IMR-90 (cell line): ENCODE measurements at regions not wholly inside any gene's neighbourhood (a gene's known extent, or its start where the extent isn't known, plus 50 kb on each side); places are given as distances from the start of the nearest gene placed in this dataset.

Experiments used
- ATAC-seq: fragments of 200-7000 bp; cut with Tn5 transposase; 2 replicates; pipeline ENCODE4 v1.9.1; 2020; ENCODE audit warnings: low read depth, mild to moderate bottlenecking, moderate library complexity
- BruUV-seq: library from RNA; stranded (reverse); fragments of 400-500 nt; replicated peaks from 2 replicates; lab custom pipeline; 2021; lab: Mats Ljungman, UMichigan
- CTCF ChIA-PET: fragments of 300-600 bp; formaldehyde crosslinking; extraction: SDS; loops from one replicate; lab custom pipeline; 2021; ENCODE audit warnings: antibody characterized with exemption; lab: Yijun Ruan, JAX
- POLR2A ChIA-PET: fragments of 300-600 bp; sonication (Branson Sonifier 250); formaldehyde crosslinking; loops from one replicate; lab custom pipeline; 2022; ENCODE audit warnings: antibody characterized with exemption; ENCODE audit not compliant: unreplicated experiment; lab: Charles Lee
- DNase-seq: peaks from one replicate; pipeline ENCODE4 v3.0.0; 2013
- H2AFZ ChIP-seq: replicated peaks from 2 replicates; pipeline ENCODE3; 2013; ENCODE audit warnings: low read length, mild to moderate bottlenecking; ENCODE audit not compliant: poor library complexity
- H2AK5ac ChIP-seq: 2 replicates; pipeline ENCODE4 v1.6.1; 2013; ENCODE audit warnings: low read depth, low read length, inconsistent platforms
- H2AK9ac ChIP-seq: replicated peaks from 2 replicates; pipeline ENCODE3; 2013; ENCODE audit warnings: mild to moderate bottlenecking, low read depth, low read length, moderate library complexity; ENCODE audit not compliant: poor library complexity
- H2BK120ac ChIP-seq: 2 replicates; pipeline ENCODE4 v1.6.1; 2013; ENCODE audit warnings: low read depth, low read length, inconsistent platforms
- H2BK15ac ChIP-seq: 3 replicates; pipeline ENCODE4 v1.6.1; 2013; ENCODE audit warnings: low read depth, low read length, inconsistent platforms
- H2BK20ac ChIP-seq: 2 replicates; pipeline ENCODE4 v1.6.1; 2013; ENCODE audit warnings: low read depth, mild to moderate bottlenecking, inconsistent platforms, low read length, moderate library complexity
- H2BK5ac ChIP-seq: 2 replicates; pipeline ENCODE4 v1.6.1; 2013; ENCODE audit warnings: mild to moderate bottlenecking, low read depth, low read length, inconsistent platforms; ENCODE audit not compliant: poor library complexity, severe bottlenecking
- H3K14ac ChIP-seq: replicated peaks from 2 replicates; pipeline ENCODE4 v1.6.1; 2013; ENCODE audit warnings: low read depth, low read length, inconsistent platforms
- H3K18ac ChIP-seq: 2 replicates; pipeline ENCODE4 v1.6.1; 2013; ENCODE audit warnings: low read depth, low read length, control low read depth
- H3K23ac ChIP-seq: 2 replicates; pipeline ENCODE4 v1.6.1; 2013; ENCODE audit warnings: low read depth, low read length, inconsistent platforms
- H3K27ac ChIP-seq: 2 replicates; pipeline ENCODE4 v1.5.1; 2013; ENCODE audit warnings: mild to moderate bottlenecking, control low read depth, low read length; ENCODE audit not compliant: insufficient read depth
- H3K27me3 ChIP-seq: 2 replicates; pipeline ENCODE4 v1.6.1; 2013; ENCODE audit warnings: low read length; ENCODE audit not compliant: control insufficient read depth, insufficient read depth
- H3K36me3 ChIP-seq: 2 replicates; pipeline ENCODE4 v1.6.1; 2013; ENCODE audit warnings: low read length, mixed read lengths; ENCODE audit not compliant: control insufficient read depth, insufficient read depth
- H3K4ac ChIP-seq: 2 replicates; pipeline ENCODE4 v1.6.1; 2013; ENCODE audit warnings: low read depth, low read length, inconsistent platforms
- H3K4me1 ChIP-seq: 2 replicates; pipeline ENCODE4 v1.6.1; 2013; ENCODE audit warnings: low read length, mixed read lengths; ENCODE audit not compliant: control insufficient read depth, insufficient read depth
- H3K4me2 ChIP-seq: 2 replicates; pipeline ENCODE4 v1.6.1; 2013; ENCODE audit warnings: low read depth, mild to moderate bottlenecking, control low read depth, low read length, moderate library complexity
- H3K4me3 ChIP-seq: 2 replicates; pipeline ENCODE4 v1.5.1; 2013; ENCODE audit warnings: low read depth, mild to moderate bottlenecking, control low read depth, low read length, moderate library complexity; ENCODE audit not compliant: insufficient read depth
- H3K56ac ChIP-seq: 2 replicates; pipeline ENCODE4 v1.6.1; 2013; ENCODE audit warnings: low read length, inconsistent platforms; ENCODE audit not compliant: insufficient read depth; ENCODE audit errors: extremely low read depth
- H3K79me1 ChIP-seq, 2 experiments: 2 replicates each; pipeline ENCODE4 v1.6.1; 2013; ENCODE audit warnings: low read length in 2 of 2, inconsistent platforms in 1 of 2, low read depth in 1 of 2
- H3K9ac ChIP-seq: 2 replicates; pipeline ENCODE4 v1.6.1; 2013; ENCODE audit warnings: low read depth, low read length, control low read depth
- H3K9me1 ChIP-seq: 2 replicates; pipeline ENCODE4 v1.6.1; 2013; ENCODE audit warnings: low read length, inconsistent platforms; ENCODE audit not compliant: insufficient read depth
- H3K9me3 ChIP-seq: 2 replicates; pipeline ENCODE4 v1.6.1; 2013; ENCODE audit warnings: low read length; ENCODE audit not compliant: control insufficient read depth, insufficient read depth
- H4K20me1 ChIP-seq: 2 replicates; pipeline ENCODE4 v1.6.1; 2013; ENCODE audit warnings: low read length, inconsistent platforms; ENCODE audit not compliant: insufficient read depth
- H4K5ac ChIP-seq: 2 replicates; pipeline ENCODE4 v1.6.1; 2013; ENCODE audit warnings: mild to moderate bottlenecking, low read depth, low read length, control low read depth
- H4K8ac ChIP-seq, 2 experiments: 2 replicates each; pipeline ENCODE4 v1.6.1; 2013; ENCODE audit warnings: low read depth in 2 of 2, low read length in 2 of 2, control low read depth in 1 of 2, inconsistent platforms in 1 of 2
- H4K91ac ChIP-seq: 2 replicates; pipeline ENCODE4 v1.6.1; 2013; ENCODE audit warnings: low read depth, low read length, inconsistent platforms; ENCODE audit not compliant: insufficient read depth
- BHLHE40 ChIP-seq: fragments of 150-350 bp; IDR thresholded peaks from 2 replicates; pipeline ENCODE4 v1.6.1; 2016; ENCODE audit warnings: mild to moderate bottlenecking, low read depth, low read length
- CEBPB ChIP-seq: IDR thresholded peaks from 2 replicates; pipeline ENCODE4 v1.6.1; 2012; ENCODE audit warnings: low read depth, low read length, improper control_type of control experiment
- CHD1 ChIP-seq: IDR thresholded peaks from 2 replicates; pipeline ENCODE4 v1.6.1; 2012; ENCODE audit warnings: low read depth, low read length, improper control_type of control experiment
- FOS ChIP-seq: fragments of 150-350 bp; IDR thresholded peaks from 2 replicates; pipeline ENCODE4 v1.6.1; 2016; ENCODE audit warnings: low read depth, low read length
- MAFK ChIP-seq: IDR thresholded peaks from 2 replicates; pipeline ENCODE4 v1.6.1; 2012; ENCODE audit warnings: low read depth, low read length, improper control_type of control experiment
- MAZ ChIP-seq: IDR thresholded peaks from 2 replicates; pipeline ENCODE4 v1.6.1; 2012; ENCODE audit warnings: low read depth, mild to moderate bottlenecking, low read length, improper control_type of control experiment, moderate library complexity, borderline replicate concordance
- MXI1 ChIP-seq: IDR thresholded peaks from 2 replicates; pipeline ENCODE4 v1.6.1; 2012; ENCODE audit warnings: low read depth, mild to moderate bottlenecking, low read length, moderate library complexity, borderline replicate concordance
- NFE2L2 ChIP-seq: fragments of 150-350 bp; IDR thresholded peaks from 2 replicates; pipeline ENCODE4 v1.6.1; 2016; ENCODE audit warnings: low read depth, mild to moderate bottlenecking, low read length
- POLR2A ChIP-seq: IDR thresholded peaks from 2 replicates; pipeline ENCODE4 v1.6.1; 2012; ENCODE audit warnings: mild to moderate bottlenecking, low read depth, low read length
- RAD21 ChIP-seq: IDR thresholded peaks from 2 replicates; pipeline ENCODE4 v1.6.1; 2012; ENCODE audit warnings: low read length, improper control_type of control experiment
- RCOR1 ChIP-seq: IDR thresholded peaks from 2 replicates; pipeline ENCODE4 v1.6.1; 2012; ENCODE audit warnings: mild to moderate bottlenecking, low read length, improper control_type of control experiment; ENCODE audit not compliant: insufficient replicate concordance
- RFX5 ChIP-seq: IDR thresholded peaks from 2 replicates; pipeline ENCODE4 v1.8.0; 2012; ENCODE audit warnings: low read depth, mild to moderate bottlenecking, low read length, moderate library complexity
- SMC3 ChIP-seq: fragments of 150-350 bp; IDR thresholded peaks from 2 replicates; pipeline ENCODE4 v1.6.1; 2016; ENCODE audit warnings: low read depth, mild to moderate bottlenecking, antibody characterized with exemption, low read length, moderate library complexity
- dilution Hi-C: fragments of 300-500 bp; cut with HindIII; formaldehyde crosslinking; loops from one replicate; pipeline ENCODE4 v1.14.3; 2018; ENCODE audit warnings: low sequenced_read_pairs; ENCODE audit not compliant: unreplicated experiment
- in situ Hi-C: fragments of 300-500 bp; cut with MboI; formaldehyde crosslinking; loops from 3 replicates; pipeline ENCODE4 v1.14.3; 2019; ENCODE audit warnings: low sequenced_read_pairs, inconsistent platforms, mixed read lengths
- intact Hi-C: fragments of 100-400 bp; cut with micrococcal nuclease; formaldehyde crosslinking; loops from 2 replicates; pipeline ENCODE4 v1.10.0; 2022
- TF ChIP-seq, protein P1 (sequence below): fragments of 150-350 bp; IDR thresholded peaks from 2 replicates; pipeline ENCODE4 v1.6.1; 2017; ENCODE audit warnings: mild to moderate bottlenecking, antibody characterized with exemption, low read length, low read depth
- TF ChIP-seq, protein P2 (sequence below): fragments of 150-350 bp; IDR thresholded peaks from 2 replicates; pipeline ENCODE4 v1.6.1; 2016; ENCODE audit warnings: low read depth, mild to moderate bottlenecking, low read length, moderate library complexity, borderline replicate concordance
- TF ChIP-seq, protein P3 (sequence below): conservative IDR thresholded peaks from 2 replicates; pipeline ENCODE4 v1.5.1; 2012; ENCODE audit warnings: mild to moderate bottlenecking, low read depth, low read length, improper control_type of control experiment

DNA sequence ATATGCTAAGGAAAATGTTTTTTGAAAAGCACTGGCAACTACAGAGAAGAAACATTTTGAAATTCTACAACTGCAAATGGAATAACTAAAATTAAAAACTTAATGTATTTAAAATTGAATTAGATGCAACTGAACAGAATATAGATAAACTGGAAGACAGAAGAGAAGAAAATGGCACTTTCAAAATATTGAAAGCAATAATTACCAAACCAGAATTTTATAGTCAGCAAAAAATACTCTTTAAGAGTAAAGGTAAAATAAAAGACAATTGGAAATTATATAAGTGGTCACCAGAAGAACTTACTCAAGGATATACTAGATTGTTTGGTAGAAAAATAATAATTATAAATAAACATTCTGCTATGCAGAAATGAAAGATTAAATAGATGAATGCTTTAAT lies 927.7 kb upstream of the ZWINT start:
- no TSS peak for BruUV-seq
- Histone ChIP-seq H3K27me3 (no peaks in the 10 kb centered on the region), H3K4me2 (no peak overlapping the region), H3K9me3 (0 out of 2 replicates have a peak, but pooled peaks cover 3% of the 10 kb centered on the region), H2AFZ (no peak overlapping the region), H4K5ac (no peak overlapping the region), H2BK5ac (no peak overlapping the region), H3K18ac (no peak overlapping the region), H4K91ac (no peak overlapping the region), H3K14ac (no peak overlapping the region), H2AK9ac (no peak overlapping the region), H3K4ac (no peak overlapping the region), H2BK15ac (no peak overlapping the region), H3K79me1 (no peaks in the 10 kb centered on the region), H2AK5ac (no peak overlapping the region), H4K20me1 (no peaks in the 10 kb centered on the region), H3K27ac (no peak overlapping the region), H4K8ac (no peak overlapping the region), H2BK120ac (no peak overlapping the region), H3K9me1 (no peaks in the 10 kb centered on the region), H3K4me3 (no peak overlapping the region), H3K36me3 (no peaks in the 10 kb centered on the region), H3K4me1 (no peaks in the 10 kb centered on the region), H3K23ac (no peak overlapping the region), H2BK20ac (no peak overlapping the region), H3K56ac (no peak overlapping the region), H3K9ac (no peak overlapping the region)
- DNase-seq (no peak), ATAC-seq (no peak)
- dilution Hi-C loops (no loop called here), in situ Hi-C loops (no loop called here), intact Hi-C loops (no loop called here)
- no peak for TF ChIP-seq MAZ
- TF ChIP-seq POLR2A, result no peak
- TF ChIP-seq BHLHE40, result no peak
- TF ChIP-seq SMC3, result no peak
- TF ChIP-seq, protein P1, sequence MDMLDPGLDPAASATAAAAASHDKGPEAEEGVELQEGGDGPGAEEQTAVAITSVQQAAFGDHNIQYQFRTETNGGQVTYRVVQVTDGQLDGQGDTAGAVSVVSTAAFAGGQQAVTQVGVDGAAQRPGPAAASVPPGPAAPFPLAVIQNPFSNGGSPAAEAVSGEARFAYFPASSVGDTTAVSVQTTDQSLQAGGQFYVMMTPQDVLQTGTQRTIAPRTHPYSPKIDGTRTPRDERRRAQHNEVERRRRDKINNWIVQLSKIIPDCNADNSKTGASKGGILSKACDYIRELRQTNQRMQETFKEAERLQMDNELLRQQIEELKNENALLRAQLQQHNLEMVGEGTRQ, result no peak
- TF ChIP-seq, protein P2, sequence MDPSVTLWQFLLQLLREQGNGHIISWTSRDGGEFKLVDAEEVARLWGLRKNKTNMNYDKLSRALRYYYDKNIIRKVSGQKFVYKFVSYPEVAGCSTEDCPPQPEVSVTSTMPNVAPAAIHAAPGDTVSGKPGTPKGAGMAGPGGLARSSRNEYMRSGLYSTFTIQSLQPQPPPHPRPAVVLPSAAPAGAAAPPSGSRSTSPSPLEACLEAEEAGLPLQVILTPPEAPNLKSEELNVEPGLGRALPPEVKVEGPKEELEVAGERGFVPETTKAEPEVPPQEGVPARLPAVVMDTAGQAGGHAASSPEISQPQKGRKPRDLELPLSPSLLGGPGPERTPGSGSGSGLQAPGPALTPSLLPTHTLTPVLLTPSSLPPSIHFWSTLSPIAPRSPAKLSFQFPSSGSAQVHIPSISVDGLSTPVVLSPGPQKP, result no peak
- TF ChIP-seq FOS, result no peak
- TF ChIP-seq CEBPB, result no peak
- TF ChIP-seq RCOR1, result no peak
- no peak for TF ChIP-seq RAD21
- no peak for TF ChIP-seq NFE2L2
- TF ChIP-seq RFX5, result no peak
- TF ChIP-seq, protein P3, sequence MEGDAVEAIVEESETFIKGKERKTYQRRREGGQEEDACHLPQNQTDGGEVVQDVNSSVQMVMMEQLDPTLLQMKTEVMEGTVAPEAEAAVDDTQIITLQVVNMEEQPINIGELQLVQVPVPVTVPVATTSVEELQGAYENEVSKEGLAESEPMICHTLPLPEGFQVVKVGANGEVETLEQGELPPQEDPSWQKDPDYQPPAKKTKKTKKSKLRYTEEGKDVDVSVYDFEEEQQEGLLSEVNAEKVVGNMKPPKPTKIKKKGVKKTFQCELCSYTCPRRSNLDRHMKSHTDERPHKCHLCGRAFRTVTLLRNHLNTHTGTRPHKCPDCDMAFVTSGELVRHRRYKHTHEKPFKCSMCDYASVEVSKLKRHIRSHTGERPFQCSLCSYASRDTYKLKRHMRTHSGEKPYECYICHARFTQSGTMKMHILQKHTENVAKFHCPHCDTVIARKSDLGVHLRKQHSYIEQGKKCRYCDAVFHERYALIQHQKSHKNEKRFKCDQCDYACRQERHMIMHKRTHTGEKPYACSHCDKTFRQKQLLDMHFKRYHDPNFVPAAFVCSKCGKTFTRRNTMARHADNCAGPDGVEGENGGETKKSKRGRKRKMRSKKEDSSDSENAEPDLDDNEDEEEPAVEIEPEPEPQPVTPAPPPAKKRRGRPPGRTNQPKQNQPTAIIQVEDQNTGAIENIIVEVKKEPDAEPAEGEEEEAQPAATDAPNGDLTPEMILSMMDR, result no peak
- no peak for TF ChIP-seq MAFK
- TF ChIP-seq CHD1, result no peak
- TF ChIP-seq MXI1, result no peak
- POLR2A ChIA-PET, result no interaction called here
- CTCF ChIA-PET, result no interaction called here
